Activated CD8-positive, alpha-beta memory T cell treated with anti-CD3 and anti-CD28 coated beads, Interleukin-2, amount 10 ng/mL, durations not matched to agents 7 days and 5 days (primary cell): ENCODE measurements at regions not wholly inside any gene's neighbourhood (a gene's known extent, or its start where the extent isn't known, plus 50 kb on each side); places are given as distances from the start of the nearest gene placed in this dataset.

Source experiments
- ATAC-seq: fragments of 150-1000 bp; cut with Tn5 transposase; one replicate; pipeline ENCODE4 v1.10.0; 2021; ENCODE audit warnings: moderate library complexity
- CTCF ChIA-PET: fragments of 350-600 bp; sonication (Branson Sonifier 250); formaldehyde crosslinking; loops from one replicate; lab custom pipeline; 2021; ENCODE audit warnings: antibody characterized with exemption; lab: Charles Lee
- DNase-seq: peaks from one replicate; pipeline ENCODE4 v3.0.0-alpha.2; 2020
- H3K27ac Mint-ChIP-seq: one replicate; pipeline ENCODE4 v1.8.0; 2021; ENCODE audit warnings: mild to moderate bottlenecking, mixed read lengths
- H3K27me3 Mint-ChIP-seq: one replicate; pipeline ENCODE4 v1.8.0; 2021; ENCODE audit warnings: mixed read lengths
- H3K36me3 Mint-ChIP-seq: one replicate; pipeline ENCODE4 v1.8.0; 2021; ENCODE audit warnings: mild to moderate bottlenecking, mixed read lengths
- H3K4me1 Mint-ChIP-seq: one replicate; pipeline ENCODE4 v1.8.0; 2021; ENCODE audit warnings: mixed read lengths
- H3K4me3 Mint-ChIP-seq: one replicate; pipeline ENCODE4 v1.8.0; 2021; ENCODE audit warnings: mild to moderate bottlenecking, moderate library complexity, mixed read lengths
- H3K9me3 Mint-ChIP-seq: one replicate; pipeline ENCODE4 v1.8.0; 2022; ENCODE audit warnings: low read depth, mixed read lengths

- ATAC-seq (no peak), DNase-seq (no peak)
- H3K27ac Mint-ChIP-seq = no peak overlapping the region
- H3K36me3 Mint-ChIP-seq = no peaks in the 10 kb centered on the region
- H3K4me3 Mint-ChIP-seq = no peak overlapping the region
- H3K9me3 Mint-ChIP-seq = no peaks in the 10 kb centered on the region
- no peaks in the 10 kb centered on the region for H3K4me1 Mint-ChIP-seq
- peaks cover 10% of the 10 kb centered on the region for H3K27me3 Mint-ChIP-seq
- CTCF ChIA-PET = no interaction called here
These were observed 690.7 kb downstream of the KCNJ3 start for GRCh38 chr2:155389224-155389623.

- CTCF ChIA-PET = no interaction called here
- Mint-ChIP-seq H3K27me3 (peaks cover 6% of the 10 kb centered on the region), H3K4me1 (no peaks in the 10 kb centered on the region), H3K9me3 (no peaks in the 10 kb centered on the region), H3K36me3 (no peaks in the 10 kb centered on the region), H3K27ac (no peak overlapping the region), H3K4me3 (no peak overlapping the region)
- DNase-seq (no peak), ATAC-seq (no peak)
These were observed 686.1 kb downstream of the KCNJ3 start for GRCh38 chr2:155384555-155385123.

- ATAC-seq (no peak), DNase-seq (no peak)
- Mint-ChIP-seq H3K27ac (no peak overlapping the region), H3K36me3 (no peaks in the 10 kb centered on the region), H3K9me3 (no peaks in the 10 kb centered on the region), H3K27me3 (peaks cover 4% of the 10 kb centered on the region), H3K4me1 (peaks cover 6% of the 10 kb centered on the region), H3K4me3 (no peak overlapping the region)
- CTCF ChIA-PET = no interaction called here
These were observed 684.3 kb downstream of the KCNJ3 start for GRCh38 chr2:155382776-155383175.

- CTCF ChIA-PET = no interaction called here
- DNase-seq (no peak), ATAC-seq (no peak)
- no peak overlapping the region for H3K4me3 Mint-ChIP-seq
- H3K27ac Mint-ChIP-seq = no peak overlapping the region
- H3K9me3 Mint-ChIP-seq = no peaks in the 10 kb centered on the region
- no peaks in the 10 kb centered on the region for H3K36me3 Mint-ChIP-seq
- no peaks in the 10 kb centered on the region for H3K27me3 Mint-ChIP-seq
- peaks cover 6% of the 10 kb centered on the region for H3K4me1 Mint-ChIP-seq
These were observed 682.9 kb downstream of the KCNJ3 start for GRCh38 chr2:155381436-155381835.

GRCh38 chr2:155379494-155379893 lies 681.0 kb downstream of the KCNJ3 start:
- peaks cover 6% of the 10 kb centered on the region for H3K4me1 Mint-ChIP-seq
- CTCF ChIA-PET = no interaction called here
- H3K27me3 Mint-ChIP-seq = no peaks in the 10 kb centered on the region
- DNase-seq (no peak), ATAC-seq (no peak)
- H3K9me3 Mint-ChIP-seq = no peaks in the 10 kb centered on the region
- no peaks in the 10 kb centered on the region for H3K36me3 Mint-ChIP-seq
- H3K27ac Mint-ChIP-seq = no peak overlapping the region
- no peak overlapping the region for H3K4me3 Mint-ChIP-seq

- Mint-ChIP-seq H3K9me3 (no peaks in the 10 kb centered on the region), H3K36me3 (no peaks in the 10 kb centered on the region), H3K27ac (no peak overlapping the region), H3K4me1 (peaks cover 6% of the 10 kb centered on the region), H3K4me3 (no peak overlapping the region), H3K27me3 (no peaks in the 10 kb centered on the region)
- DNase-seq (no peak), ATAC-seq (no peak)
- CTCF ChIA-PET = interaction anchor here (1.0 to 1.1 kb wide), 2 partner anchors 10 to 1213 kb away, joined by 3 read pairs; no protein-coding TSS in a partner anchor
These were observed 679.5 kb downstream of the KCNJ3 start for GRCh38 chr2:155377931-155378444.

- ATAC-seq = no peak
- Mint-ChIP-seq H3K27me3 (peaks cover 4% of the 10 kb centered on the region), H3K4me3 (no peak overlapping the region), H3K4me1 (peaks cover 6% of the 10 kb centered on the region), H3K27ac (no peak overlapping the region), H3K36me3 (no peaks in the 10 kb centered on the region), H3K9me3 (no peaks in the 10 kb centered on the region)
- DNase-seq = no peak
- CTCF ChIA-PET = interaction anchor here (1.0 to 1.1 kb wide), 2 partner anchors 9 to 1214 kb away, joined by 3 read pairs; no protein-coding TSS in a partner anchor
These were observed 678.8 kb downstream of the KCNJ3 start for GRCh38 chr2:155377266-155377680.

GRCh38 chr2:155372969-155373368 lies 674.5 kb downstream of the KCNJ3 start:
- DNase-seq (no peak), ATAC-seq (no peak)
- Mint-ChIP-seq H3K27me3 (peaks cover 4% of the 10 kb centered on the region), H3K36me3 (no peaks in the 10 kb centered on the region), H3K4me3 (no peak overlapping the region), H3K27ac (no peak overlapping the region), H3K4me1 (peaks cover 1% of the 10 kb centered on the region), H3K9me3 (no peaks in the 10 kb centered on the region)
- CTCF ChIA-PET = no interaction called here

- Mint-ChIP-seq H3K9me3 (no peaks in the 10 kb centered on the region), H3K27me3 (peaks cover 4% of the 10 kb centered on the region), H3K36me3 (no peaks in the 10 kb centered on the region), H3K4me3 (no peak overlapping the region), H3K4me1 (no peaks in the 10 kb centered on the region), H3K27ac (no peak overlapping the region)
- no peak for DNase-seq
- no peak for ATAC-seq
- CTCF ChIA-PET = interaction anchor here (1.1 kb wide), 1 partner anchor 9 kb away, joined by 3 read pairs; no protein-coding TSS in a partner anchor
These were observed 670.4 kb downstream of the KCNJ3 start for GRCh38 chr2:155368934-155369333.

- H3K4me3 Mint-ChIP-seq = no peak overlapping the region
- no peak overlapping the region for H3K27ac Mint-ChIP-seq
- DNase-seq (no peak), ATAC-seq (no peak)
- CTCF ChIA-PET = no interaction called here
- no peaks in the 10 kb centered on the region for H3K36me3 Mint-ChIP-seq
- no peaks in the 10 kb centered on the region for H3K4me1 Mint-ChIP-seq
- no peaks in the 10 kb centered on the region for H3K9me3 Mint-ChIP-seq
- no peaks in the 10 kb centered on the region for H3K27me3 Mint-ChIP-seq
These were observed 666.3 kb downstream of the KCNJ3 start for GRCh38 chr2:155364766-155365165.

GRCh38 chr2:155363349-155363888 lies 664.9 kb downstream of the KCNJ3 start:
- DNase-seq (no peak), ATAC-seq (no peak)
- no peaks in the 10 kb centered on the region for H3K27me3 Mint-ChIP-seq
- H3K4me1 Mint-ChIP-seq = no peaks in the 10 kb centered on the region
- no peak overlapping the region for H3K4me3 Mint-ChIP-seq
- CTCF ChIA-PET = no interaction called here
- no peaks in the 10 kb centered on the region for H3K36me3 Mint-ChIP-seq
- no peak overlapping the region for H3K27ac Mint-ChIP-seq
- H3K9me3 Mint-ChIP-seq = no peaks in the 10 kb centered on the region

GRCh38 chr2:155357172-155357571 lies 658.7 kb downstream of the KCNJ3 start:
- H3K36me3 Mint-ChIP-seq = no peaks in the 10 kb centered on the region
- CTCF ChIA-PET = no interaction called here
- no peaks in the 10 kb centered on the region for H3K27me3 Mint-ChIP-seq

GRCh38 chr2:155356250-155356649 lies 657.8 kb downstream of the KCNJ3 start:
- Mint-ChIP-seq H3K4me1 (no peaks in the 10 kb centered on the region), H3K36me3 (no peaks in the 10 kb centered on the region), H3K9me3 (peaks cover 3% of the 10 kb centered on the region), H3K27ac (no peak overlapping the region), H3K27me3 (no peaks in the 10 kb centered on the region), H3K4me3 (no peak overlapping the region)
- DNase-seq (no peak), ATAC-seq (no peak)
- CTCF ChIA-PET = no interaction called here

More at GRCh38 chr2:155357172-155357571, 658.7 kb downstream of the KCNJ3 start:
- DNase-seq (no peak), ATAC-seq (no peak)
- Mint-ChIP-seq H3K9me3 (peaks cover 3% of the 10 kb centered on the region), H3K27ac (no peak overlapping the region), H3K4me1 (no peaks in the 10 kb centered on the region), H3K4me3 (no peak overlapping the region)
